Mucosa of descending colon (tissue), 3 donors: ENCODE measurements at regions not wholly inside any gene's neighbourhood (a gene's known extent, or its start where the extent isn't known, plus 50 kb on each side); places are given as distances from the start of the nearest gene placed in this dataset.

Source experiments
- ATAC-seq: fragments of 200-7000 bp; cut with Tn5 transposase; one replicate; pipeline ENCODE4 v1.9.1; 2020; ENCODE audit warnings: mild to moderate bottlenecking, moderate library complexity
- DNase-seq, 3 donors: peaks; one replicate each; pipeline ENCODE4 v3.0.0-alpha.2; 2020
- H3K36me3 ChIP-seq: fragments of 200-600 bp; one replicate; pipeline ENCODE4 v1.8.0; 2021; ENCODE audit warnings: low read depth, mild to moderate bottlenecking
- H3K4me1 ChIP-seq: fragments of 200-600 bp; one replicate; pipeline ENCODE4 v1.8.0; 2021; ENCODE audit warnings: low read depth, mild to moderate bottlenecking
- H3K4me3 ChIP-seq: fragments of 200-600 bp; one replicate; pipeline ENCODE4 v1.8.0; 2021; ENCODE audit warnings: mild to moderate bottlenecking
- H3K9me3 ChIP-seq: fragments of 200-600 bp; one replicate; pipeline ENCODE4 v1.8.0; 2021; ENCODE audit warnings: mild to moderate bottlenecking
- CTCF ChIP-seq: fragments of 200-600 bp; IDR thresholded peaks from one replicate; pipeline ENCODE4 v1.8.0; 2022; ENCODE audit warnings: antibody characterized with exemption, mild to moderate bottlenecking
- intact Hi-C, 2 donors: fragments of 100-400 bp; cut with DNase I in 1 of 2; cut with micrococcal nuclease in 1 of 2; formaldehyde crosslinking; loops; one replicate each; pipeline versions ENCODE4 v1.11.0 to v1.11.1; 2022; cut with DNase I, micrococcal nuclease
- donor health status: DM: no; HTN: no; CAD: no; lungs with moderate emphysema.
- donor health status: DM: no; HTN: no; CAD: no.
- donor health status: DM: no; HTN: yes; CAD: no.

DNA sequence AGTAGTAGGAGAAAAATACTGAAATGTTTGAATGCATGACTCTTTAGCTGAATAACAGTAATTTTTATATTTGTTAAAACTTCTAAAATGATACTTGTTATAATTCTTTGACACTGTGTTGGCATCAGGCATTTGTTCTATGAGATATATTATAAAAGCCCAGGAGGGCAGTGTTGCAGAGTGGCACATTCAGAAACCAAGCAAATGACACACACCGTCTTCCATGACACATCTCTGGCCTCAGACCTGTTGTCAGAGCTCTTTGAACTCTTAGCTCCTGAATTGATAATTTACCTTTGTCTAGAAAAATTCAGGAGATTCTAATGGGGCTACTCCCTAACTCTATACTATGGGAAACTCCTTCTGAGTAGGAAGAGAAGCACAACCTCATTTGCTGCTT lies 62.4 kb upstream of the MDFIC start:
- intact Hi-C loops = no loop called here
- Histone ChIP-seq H3K4me3 (no peak overlapping the region), H3K36me3 (no peaks in the 10 kb centered on the region), H3K9me3 (no peaks in the 10 kb centered on the region), H3K4me1 (no peaks in the 10 kb centered on the region)
- no peak for TF ChIP-seq CTCF
- ATAC-seq = no peak
- DNase-seq = no peak

DNA sequence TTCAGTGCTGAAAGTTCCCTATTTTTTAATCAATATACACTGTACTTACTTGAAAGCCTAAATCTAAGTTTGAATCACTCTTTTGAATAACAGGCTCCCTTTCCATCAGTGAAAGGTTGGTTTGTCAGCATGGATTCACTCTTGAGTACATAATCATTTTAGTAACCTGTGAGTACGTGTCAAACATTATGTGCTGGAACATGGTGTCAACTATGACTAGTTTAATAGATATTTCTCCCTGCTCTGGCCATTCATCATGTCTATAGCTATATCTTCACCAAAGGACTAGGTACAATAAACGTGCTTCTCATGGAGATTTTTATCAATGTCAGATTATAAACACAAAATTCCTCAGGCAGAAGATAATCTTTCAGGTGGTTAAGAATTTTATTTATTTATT lies 61.7 kb upstream of the MDFIC start:
- TF ChIP-seq CTCF = no peak
- H3K36me3 ChIP-seq = no peaks in the 10 kb centered on the region
- H3K4me3 ChIP-seq = no peak overlapping the region
- no peaks in the 10 kb centered on the region for H3K9me3 ChIP-seq
- intact Hi-C loops = no loop called here
- DNase-seq (no peak), ATAC-seq (no peak)
- H3K4me1 ChIP-seq = no peaks in the 10 kb centered on the region

- no peaks in the 10 kb centered on the region for H3K9me3 ChIP-seq
- H3K36me3 ChIP-seq = no peaks in the 10 kb centered on the region
- no peaks in the 10 kb centered on the region for H3K4me1 ChIP-seq
- ATAC-seq (no peak), DNase-seq (no peak)
- no peak for TF ChIP-seq CTCF
- H3K4me3 ChIP-seq = no peak overlapping the region
- intact Hi-C loops = no loop called here
These were observed 59.5 kb upstream of the MDFIC start for GRCh38 chr7:114862406-114862805.

- ATAC-seq (no peak), DNase-seq (no peak)
- no peaks in the 10 kb centered on the region for H3K36me3 ChIP-seq
- H3K4me3 ChIP-seq = no peak overlapping the region
- H3K9me3 ChIP-seq = no peaks in the 10 kb centered on the region
- TF ChIP-seq CTCF = no peak
- intact Hi-C loops = no loop called here
- H3K4me1 ChIP-seq = no peaks in the 10 kb centered on the region
These were observed 57.6 kb upstream of the MDFIC start for GRCh38 chr7:114864278-114864677.

DNA sequence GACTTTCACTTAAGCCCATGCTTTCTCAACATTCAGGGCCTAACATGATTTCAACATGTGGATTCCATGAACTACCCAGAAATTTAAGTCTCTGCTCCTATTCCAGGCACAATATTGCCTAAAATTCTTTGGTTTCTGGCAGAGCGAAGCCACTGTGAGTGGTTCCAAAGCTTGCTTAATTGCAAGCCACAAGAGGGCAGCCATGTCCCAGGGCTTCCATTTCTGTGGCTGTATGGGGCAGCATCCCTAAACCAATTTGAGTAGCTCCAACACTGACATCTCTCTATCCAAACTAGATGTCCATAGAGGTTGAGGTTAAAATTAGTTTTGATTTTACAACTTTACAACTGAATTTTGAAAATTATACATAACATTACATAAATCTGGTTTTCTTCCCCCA lies 56.3 kb upstream of the MDFIC start:
- no peak overlapping the region for H3K4me3 ChIP-seq
- ATAC-seq (peak; percentile 69), DNase-seq (peak in 2 of 3 donors; percentile 59 to 66)
- no peaks in the 10 kb centered on the region for H3K9me3 ChIP-seq
- intact Hi-C loops = no loop called here
- no peaks in the 10 kb centered on the region for H3K36me3 ChIP-seq
- H3K4me1 ChIP-seq = no peaks in the 10 kb centered on the region
- TF ChIP-seq CTCF = peak; percentile 24
